ENCODE measurements at regions not wholly inside any gene's neighbourhood (a gene's known extent, or its start where the extent isn't known, plus 50 kb on each side); places are given as distances from the start of the nearest gene placed in this dataset.
"Not testable (repeated sequence)": the region's sequence is repeated elsewhere in the genome, so short reads cannot be mapped to it uniquely, and the experiment has no call there.

DNA sequence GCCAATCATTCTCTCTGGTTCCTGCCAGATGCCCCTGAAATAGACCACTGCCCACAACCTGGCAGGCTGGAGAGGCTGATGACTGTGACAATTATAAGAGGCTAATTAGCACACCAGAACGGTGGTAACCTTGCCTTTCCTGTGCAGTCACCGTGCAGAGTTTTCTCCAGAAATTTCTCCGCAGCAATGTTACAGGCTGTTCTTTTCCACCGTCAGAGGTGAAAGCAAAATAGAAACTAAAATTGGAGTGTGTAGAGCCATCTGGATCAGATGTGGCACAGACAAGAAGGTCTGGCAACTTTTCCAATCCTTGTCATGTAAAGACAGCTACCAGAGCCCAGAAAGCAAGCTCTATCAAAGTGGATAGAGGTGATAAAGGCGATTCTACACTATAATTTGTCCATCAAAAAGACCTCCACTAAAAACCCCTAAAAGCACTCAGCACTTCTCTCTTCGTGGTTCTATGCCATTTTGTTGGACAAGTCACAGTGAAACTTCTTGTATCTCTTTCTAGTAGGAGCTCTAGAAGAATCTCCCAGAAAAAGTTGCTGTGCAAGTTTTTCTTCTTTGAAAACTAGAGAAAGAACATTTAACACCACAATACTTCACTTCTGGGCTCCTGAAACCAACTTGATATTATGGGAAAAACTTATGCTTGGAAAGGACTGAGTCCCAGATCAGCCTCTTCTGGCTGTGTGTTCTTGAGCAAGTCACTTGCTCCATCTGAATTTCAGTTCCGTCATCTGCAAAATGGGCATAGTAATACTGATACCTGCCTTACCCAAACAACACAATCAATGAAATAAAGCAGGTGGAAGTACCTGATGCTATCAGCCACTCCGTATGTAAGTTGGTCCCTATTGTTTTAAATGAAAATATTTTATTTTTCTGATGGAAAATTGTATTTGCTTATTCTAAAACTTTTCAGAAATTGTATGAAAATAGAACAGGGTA is 295.6 kb upstream of the DLGAP1 start:
- no peak for DNase-seq

GRCh38 chr18:4748975-4749374 is 293.9 kb upstream of the DLGAP1 start:
- DNase-seq = no peak
- TF ChIP-seq POLR2A (IDR thresholded peaks at IDR 0.05; ENCODE audit: low read length) = no peak
- no peak for TF ChIP-seq GATA1 (IDR thresholded peaks at IDR 0.05; ENCODE audit: low read depth, low read length)

More for the DNA sequence above, 295.6 kb upstream of the DLGAP1 start:
- TF ChIP-seq POLR2A (IDR thresholded peaks at IDR 0.05; ENCODE audit: low read length) (no peak), GATA1 (IDR thresholded peaks at IDR 0.05; ENCODE audit: low read depth, low read length) (no peak)

DNA sequence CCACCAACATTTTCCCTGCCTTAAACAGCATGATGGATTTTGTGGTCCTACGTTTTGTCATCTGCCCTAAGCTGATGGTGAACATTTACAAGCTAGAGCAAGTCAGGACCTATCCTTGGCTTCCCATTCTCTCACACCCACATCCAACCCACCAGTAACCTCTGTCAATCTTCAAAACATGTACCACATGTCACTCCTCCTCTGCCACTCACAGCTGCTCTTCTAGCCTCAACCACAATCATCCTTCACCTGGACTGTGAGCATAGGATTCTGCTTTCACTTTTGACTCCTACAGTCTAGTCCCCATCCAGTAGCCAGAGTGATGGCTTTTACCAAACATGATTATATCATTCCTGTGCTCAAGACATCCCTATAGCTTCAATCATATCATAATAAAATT is 279.8 kb upstream of the DLGAP1 start:
- TF ChIP-seq GATA1 (IDR thresholded peaks at IDR 0.05; ENCODE audit: low read depth, low read length) (no peak), POLR2A (IDR thresholded peaks at IDR 0.05; ENCODE audit: low read length) (no peak)

DNA sequence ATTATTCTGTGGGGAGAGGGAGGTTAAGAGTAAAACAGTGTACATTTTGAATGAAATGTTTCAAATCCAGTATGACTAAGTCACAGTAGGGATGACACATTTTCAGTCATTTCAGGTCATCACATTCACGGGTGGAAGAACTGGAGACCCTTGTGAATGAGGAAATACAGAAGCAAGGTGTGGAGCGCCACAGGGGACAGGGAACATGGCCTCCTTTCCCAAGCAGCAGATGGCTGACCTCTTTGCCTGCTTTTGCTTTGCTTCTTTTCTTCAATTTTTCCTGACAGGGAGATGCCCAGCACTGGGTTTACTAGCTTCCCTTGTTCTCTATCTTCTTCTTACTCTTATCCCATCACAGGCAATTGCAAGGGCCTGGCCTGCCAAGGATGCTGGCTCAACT is 278.9 kb upstream of the DLGAP1 start:
- TF ChIP-seq POLR2A (IDR thresholded peaks at IDR 0.05; ENCODE audit: low read length) (no peak), GATA1 (IDR thresholded peaks at IDR 0.05; ENCODE audit: low read depth, low read length) (no peak)
- DNase-seq = no peak

More for the DNA sequence above, 279.8 kb upstream of the DLGAP1 start:
- no peak for DNase-seq

- no peak for TF ChIP-seq GATA1 (IDR thresholded peaks at IDR 0.05; ENCODE audit: low read depth, low read length)
- no peak for TF ChIP-seq POLR2A (IDR thresholded peaks at IDR 0.05; ENCODE audit: low read length)
- DNase-seq = no peak
Observed at GRCh38 chr18:4721545-4721944, 266.4 kb upstream of the DLGAP1 start.

DNA sequence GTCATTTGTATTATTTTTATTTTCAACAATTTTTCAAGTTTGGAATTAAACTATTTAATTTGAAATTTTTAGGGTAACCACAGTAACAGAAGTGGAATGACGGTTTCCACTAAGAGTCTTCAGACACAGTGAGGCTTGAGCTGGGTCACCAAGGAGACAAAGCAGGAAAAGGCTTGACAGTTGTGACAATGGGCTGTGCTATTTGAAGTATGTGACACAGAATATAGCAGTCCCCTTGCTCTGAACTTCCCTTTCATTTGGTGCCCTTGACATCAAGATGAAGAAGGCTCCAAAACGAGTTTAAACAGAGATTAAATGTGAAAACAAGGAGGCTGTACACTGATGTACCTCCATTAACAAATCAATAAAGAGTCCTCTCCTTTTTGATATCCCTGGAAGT is 265.4 kb upstream of the DLGAP1 start:
- no peak for TF ChIP-seq POLR2A (IDR thresholded peaks at IDR 0.05; ENCODE audit: low read length)
- TF ChIP-seq GATA1 (IDR thresholded peaks at IDR 0.05; ENCODE audit: low read depth, low read length) = no peak
- DNase-seq = no peak

DNA sequence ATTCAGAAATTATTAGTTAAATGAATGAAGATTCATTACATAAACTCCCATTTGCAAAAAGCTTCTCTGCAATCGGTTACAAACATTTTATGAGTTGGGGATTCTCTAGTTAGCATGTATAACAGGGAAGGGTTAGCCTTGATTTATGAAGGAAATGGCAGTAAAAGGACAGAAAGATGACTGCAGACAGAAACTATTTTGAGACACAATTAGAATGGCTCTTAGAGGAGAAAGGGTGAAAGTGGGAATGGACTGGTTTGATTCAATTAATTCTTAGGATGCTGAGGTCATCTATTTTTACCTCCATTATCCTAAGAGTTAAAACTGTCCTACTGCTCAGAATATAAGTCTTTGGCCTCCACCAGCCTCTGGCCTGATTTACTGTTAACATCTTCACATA is 250.8 kb upstream of the DLGAP1 start:
- no peak for DNase-seq
- TF ChIP-seq GATA1 (IDR thresholded peaks at IDR 0.05; ENCODE audit: low read depth, low read length) (no peak), POLR2A (IDR thresholded peaks at IDR 0.05; ENCODE audit: low read length) (no peak)

DNA sequence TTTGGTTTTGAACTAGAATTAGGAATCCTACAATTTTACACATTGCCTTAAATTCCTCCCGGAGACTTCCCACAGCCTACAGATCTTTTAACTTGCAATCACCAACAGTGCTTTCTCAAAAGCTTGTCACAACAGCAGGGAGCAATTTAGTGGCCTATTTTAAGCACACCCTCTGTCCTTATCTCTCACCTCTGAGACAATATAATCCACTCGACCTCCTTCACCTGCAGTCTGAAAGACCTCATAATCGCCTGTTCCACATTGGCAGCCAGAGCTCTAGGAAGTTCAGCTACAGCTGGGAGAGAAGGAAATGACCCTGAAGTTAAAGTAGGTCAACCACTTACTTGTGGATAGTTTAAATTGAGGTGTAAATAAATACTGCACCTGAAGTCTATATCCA is 249.7 kb upstream of the DLGAP1 start:
- no peak for DNase-seq
- TF ChIP-seq GATA1 (IDR thresholded peaks at IDR 0.05; ENCODE audit: low read depth, low read length) (no peak), POLR2A (IDR thresholded peaks at IDR 0.05; ENCODE audit: low read length) (no peak)

DNA sequence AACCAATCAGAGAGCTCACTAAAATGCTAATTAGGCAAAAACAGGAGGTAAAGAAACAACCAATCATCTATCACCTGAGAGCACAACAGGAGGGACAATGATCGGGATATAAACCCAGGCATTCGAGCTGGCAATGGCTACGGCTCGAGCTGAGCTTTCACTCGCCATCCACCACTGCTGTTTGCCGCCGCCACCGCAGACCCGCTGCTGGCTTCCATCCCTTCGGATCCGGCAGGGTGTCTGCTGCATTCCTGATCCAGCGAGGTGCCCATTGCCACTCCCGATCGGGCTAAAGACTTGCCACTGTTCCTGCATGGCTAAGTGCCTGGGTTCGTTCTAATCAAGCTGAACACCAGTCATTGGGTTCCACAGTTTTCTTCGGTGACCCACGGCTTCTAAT is 236.7 kb upstream of the DLGAP1 start:
- TF ChIP-seq POLR2A (IDR thresholded peaks at IDR 0.05; ENCODE audit: low read length) (no peak), GATA1 (IDR thresholded peaks at IDR 0.05; ENCODE audit: low read depth, low read length) (no peak)

GRCh38 chr18:4678685-4679084 is 223.6 kb upstream of the DLGAP1 start:
- DNase-seq = not testable (repeated sequence)

More for the DNA sequence above, 236.7 kb upstream of the DLGAP1 start:
- DNase-seq = no peak

- TF ChIP-seq GATA1 (IDR thresholded peaks at IDR 0.05; ENCODE audit: low read depth, low read length) = no peak
- TF ChIP-seq POLR2A (IDR thresholded peaks at IDR 0.05; ENCODE audit: low read length) = no peak
- DNase-seq = no peak
Observed at GRCh38 chr18:4677006-4677405, 221.9 kb upstream of the DLGAP1 start.

GRCh38 chr18:4672162-4672561 is 217.1 kb upstream of the DLGAP1 start:
- DNase-seq = no peak
- TF ChIP-seq GATA1 (IDR thresholded peaks at IDR 0.05; ENCODE audit: low read depth, low read length) = no peak
- no peak for TF ChIP-seq POLR2A (IDR thresholded peaks at IDR 0.05; ENCODE audit: low read length)

DNA sequence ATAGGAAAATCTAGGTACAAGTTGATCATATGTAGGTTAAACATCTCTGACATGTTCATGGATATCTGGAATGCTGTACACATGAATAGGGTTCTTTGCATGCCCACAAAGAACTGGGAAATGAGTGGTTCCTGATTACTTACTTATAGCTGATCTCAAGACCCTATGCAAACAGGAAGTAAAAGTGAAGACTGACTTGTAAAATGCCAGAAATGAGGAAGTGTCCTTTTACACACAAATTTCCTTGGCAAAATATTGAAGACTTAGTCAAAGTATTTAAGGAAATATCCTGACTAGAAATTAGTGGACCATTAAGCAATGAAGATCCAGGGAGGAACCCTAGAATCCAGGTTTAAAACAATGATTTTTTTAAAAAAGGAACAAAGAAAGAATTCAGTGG is 203.7 kb upstream of the DLGAP1 start:
- DNase-seq = no peak
- TF ChIP-seq POLR2A (IDR thresholded peaks at IDR 0.05; ENCODE audit: low read length) = no peak
- TF ChIP-seq GATA1 (IDR thresholded peaks at IDR 0.05; ENCODE audit: low read depth, low read length) = no peak

- no peak for TF ChIP-seq GATA1 (IDR thresholded peaks at IDR 0.05; ENCODE audit: low read depth, low read length)
- TF ChIP-seq POLR2A (IDR thresholded peaks at IDR 0.05; ENCODE audit: low read length) = no peak
- DNase-seq = no peak
Observed at GRCh38 chr18:4653418-4653817, 198.3 kb upstream of the DLGAP1 start.

GRCh38 chr18:4641771-4642368 is 186.8 kb upstream of the DLGAP1 start:
- DNase-seq = no peak
- TF ChIP-seq GATA1 (IDR thresholded peaks at IDR 0.05; ENCODE audit: low read depth, low read length) = no peak
- TF ChIP-seq POLR2A (IDR thresholded peaks at IDR 0.05; ENCODE audit: low read length) = no peak

All from erythroblast (primary cell).